ENCODE measurements at regions not wholly inside any gene's neighbourhood (a gene's known extent, or its start where the extent isn't known, plus 50 kb on each side); places are given as distances from the start of the nearest gene placed in this dataset.

DNA sequence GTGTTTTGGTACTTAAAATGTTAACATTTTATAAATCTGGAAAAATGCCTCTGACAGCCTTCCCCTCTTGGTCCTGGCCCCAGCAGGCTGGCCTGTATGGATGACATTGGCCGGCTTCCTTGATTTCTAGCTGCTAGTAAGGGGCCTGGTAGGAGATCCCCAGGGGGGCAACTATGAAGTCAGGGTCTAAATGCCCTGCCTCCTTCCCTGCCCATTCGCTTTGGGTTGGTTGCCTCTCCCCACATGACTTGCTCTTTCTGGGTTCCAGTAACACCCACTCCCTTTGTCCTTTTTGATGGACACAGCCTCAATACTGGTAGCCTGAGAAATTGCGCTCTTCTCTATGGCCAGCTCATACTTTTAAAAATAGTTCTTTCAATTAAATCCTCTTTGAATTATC is 78.0 kb upstream of the MAD2L1 start:
- TF ChIP-seq, protein P1, sequence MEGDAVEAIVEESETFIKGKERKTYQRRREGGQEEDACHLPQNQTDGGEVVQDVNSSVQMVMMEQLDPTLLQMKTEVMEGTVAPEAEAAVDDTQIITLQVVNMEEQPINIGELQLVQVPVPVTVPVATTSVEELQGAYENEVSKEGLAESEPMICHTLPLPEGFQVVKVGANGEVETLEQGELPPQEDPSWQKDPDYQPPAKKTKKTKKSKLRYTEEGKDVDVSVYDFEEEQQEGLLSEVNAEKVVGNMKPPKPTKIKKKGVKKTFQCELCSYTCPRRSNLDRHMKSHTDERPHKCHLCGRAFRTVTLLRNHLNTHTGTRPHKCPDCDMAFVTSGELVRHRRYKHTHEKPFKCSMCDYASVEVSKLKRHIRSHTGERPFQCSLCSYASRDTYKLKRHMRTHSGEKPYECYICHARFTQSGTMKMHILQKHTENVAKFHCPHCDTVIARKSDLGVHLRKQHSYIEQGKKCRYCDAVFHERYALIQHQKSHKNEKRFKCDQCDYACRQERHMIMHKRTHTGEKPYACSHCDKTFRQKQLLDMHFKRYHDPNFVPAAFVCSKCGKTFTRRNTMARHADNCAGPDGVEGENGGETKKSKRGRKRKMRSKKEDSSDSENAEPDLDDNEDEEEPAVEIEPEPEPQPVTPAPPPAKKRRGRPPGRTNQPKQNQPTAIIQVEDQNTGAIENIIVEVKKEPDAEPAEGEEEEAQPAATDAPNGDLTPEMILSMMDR (conservative IDR thresholded peaks at IDR 0.05; ENCODE audit: low read depth, low read length): no peak
- TF ChIP-seq EZH2 (IDR thresholded peaks at IDR 0.05; ENCODE audit: borderline replicate concordance, low read depth, low read length, poor library complexity, severe bottlenecking): no peak
